Gastrocnemius medialis (tissue), 4 donors: ENCODE measurements at regions not wholly inside any gene's neighbourhood (a gene's known extent, or its start where the extent isn't known, plus 50 kb on each side); places are given as distances from the start of the nearest gene placed in this dataset.

Experiments used
- ATAC-seq, 2 donors: fragments of 150-250 bp; one replicate each; pipeline ENCODE4 v1.9.1; 2016
- DNase-seq, 2 donors: peaks; one replicate each; pipeline ENCODE4 v3.0.0-alpha.2; 2019
- H3K27ac ChIP-seq, 4 donors: fragments of 200-600 bp; sonication (generic); 1 replicate in 1 of 4; 2 replicates in 3 of 4; pipeline ENCODE4 v1.5.1; 2016 to 2018; ENCODE audit warnings: mild to moderate bottlenecking in 2 of 4, moderate library complexity in 1 of 4
- H3K27me3 ChIP-seq, 3 donors: fragments of 200-600 bp; sonication (generic) in 2 of 3; 1 replicate in 1 of 3; 2 replicates in 2 of 3; pipeline versions ENCODE4 v1.5.1 to v1.6.0; 2016 to 2019; ENCODE audit warnings: mild to moderate bottlenecking in 1 of 3, moderate library complexity in 1 of 3
- H3K36me3 ChIP-seq, 2 donors: fragments of 200-600 bp; sonication (generic) in 1 of 2; one replicate each; pipeline ENCODE4 v1.5.1; 2017 to 2018
- H3K4me1 ChIP-seq, 2 donors: fragments of 200-600 bp; sonication (generic) in 1 of 2; one replicate each; pipeline ENCODE4 v1.5.1; 2016 to 2017; ENCODE audit warnings: mild to moderate bottlenecking in 2 of 2
- H3K4me3 ChIP-seq, 4 donors: fragments of 200-600 bp; sonication (generic) in 3 of 4; 1 replicate in 1 of 4; 2 replicates in 3 of 4; pipeline ENCODE4 v1.5.1; 2016 to 2019; ENCODE audit warnings: mild to moderate bottlenecking in 2 of 4
- H3K9me3 ChIP-seq, 3 donors: fragments of 200-600 bp; sonication (generic) in 2 of 3; 1 replicate in 1 of 3; 2 replicates in 2 of 3; pipeline ENCODE4 v1.5.1; 2016 to 2019
- POLR2A ChIP-seq, 2 donors: fragments of 450-650 bp; IDR thresholded peaks; one replicate each; pipeline ENCODE4 v1.6.1; 2017; ENCODE audit warnings: antibody characterized with exemption in 2 of 2, mild to moderate bottlenecking in 2 of 2, moderate library complexity in 2 of 2
- in situ Hi-C, 4 donors: fragments of 200-750 bp; cut with MboI; loops; one replicate each; pipeline versions ENCODE4 v1.15.0 to v1.8.0; 2017; ENCODE audit warnings: low sequenced_read_pairs in 4 of 4
- intact Hi-C: fragments of 100-400 bp; cut with DNase I; formaldehyde crosslinking; loops from one replicate; pipeline ENCODE4 v1.15.1; 2023; ENCODE audit warnings: low total_unique reads
- TF ChIP-seq, protein P1 (sequence below), 5 experiments: fragments of 450-650 bp in 3 of 5; fragments of 200-600 bp in 2 of 5; sonication (generic) in 2 of 5; IDR thresholded peaks in 4 of 5; conservative IDR thresholded peaks in 1 of 5; 1 replicate in 4 of 5; 2 replicates in 1 of 5; pipeline ENCODE4 v1.5.1; 2016 to 2019; ENCODE audit warnings: antibody characterized with exemption in 5 of 5, mild to moderate bottlenecking in 3 of 5, moderate library complexity in 3 of 5

GRCh38 chr20:11114382-11114781 lies 440.6 kb upstream of the JAG1 start:
- TF ChIP-seq, protein P1, sequence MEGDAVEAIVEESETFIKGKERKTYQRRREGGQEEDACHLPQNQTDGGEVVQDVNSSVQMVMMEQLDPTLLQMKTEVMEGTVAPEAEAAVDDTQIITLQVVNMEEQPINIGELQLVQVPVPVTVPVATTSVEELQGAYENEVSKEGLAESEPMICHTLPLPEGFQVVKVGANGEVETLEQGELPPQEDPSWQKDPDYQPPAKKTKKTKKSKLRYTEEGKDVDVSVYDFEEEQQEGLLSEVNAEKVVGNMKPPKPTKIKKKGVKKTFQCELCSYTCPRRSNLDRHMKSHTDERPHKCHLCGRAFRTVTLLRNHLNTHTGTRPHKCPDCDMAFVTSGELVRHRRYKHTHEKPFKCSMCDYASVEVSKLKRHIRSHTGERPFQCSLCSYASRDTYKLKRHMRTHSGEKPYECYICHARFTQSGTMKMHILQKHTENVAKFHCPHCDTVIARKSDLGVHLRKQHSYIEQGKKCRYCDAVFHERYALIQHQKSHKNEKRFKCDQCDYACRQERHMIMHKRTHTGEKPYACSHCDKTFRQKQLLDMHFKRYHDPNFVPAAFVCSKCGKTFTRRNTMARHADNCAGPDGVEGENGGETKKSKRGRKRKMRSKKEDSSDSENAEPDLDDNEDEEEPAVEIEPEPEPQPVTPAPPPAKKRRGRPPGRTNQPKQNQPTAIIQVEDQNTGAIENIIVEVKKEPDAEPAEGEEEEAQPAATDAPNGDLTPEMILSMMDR (IDR thresholded peaks at IDR 0.05 in 4 of 5, conservative IDR thresholded peaks at IDR 0.05 in 1 of 5) = no peak
- no peak for TF ChIP-seq POLR2A (IDR thresholded peaks at IDR 0.05)
- no peak for DNase-seq
- no peak overlapping the region for H3K27ac ChIP-seq
- in situ Hi-C loops = no loop called here
- H3K4me1 ChIP-seq = no peaks in the 10 kb centered on the region
- no peaks in the 10 kb centered on the region for H3K9me3 ChIP-seq
- no peak for ATAC-seq
- no peak overlapping the region for H3K4me3 ChIP-seq
- H3K27me3 ChIP-seq = no peaks in the 10 kb centered on the region
- intact Hi-C loops = no loop called here
- no peaks in the 10 kb centered on the region for H3K36me3 ChIP-seq

GRCh38 chr20:11117808-11118528 lies 444.2 kb upstream of the JAG1 start:
- no peak for TF ChIP-seq POLR2A (IDR thresholded peaks at IDR 0.05)
- TF ChIP-seq, protein P1 (IDR thresholded peaks at IDR 0.05 in 4 of 5, conservative IDR thresholded peaks at IDR 0.05 in 1 of 5) = no peak
- H3K9me3 ChIP-seq = no peaks in the 10 kb centered on the region
- H3K4me3 ChIP-seq = no peak overlapping the region
- no peaks in the 10 kb centered on the region for H3K27me3 ChIP-seq
- no peak overlapping the region for H3K27ac ChIP-seq
- no peaks in the 10 kb centered on the region for H3K36me3 ChIP-seq
- intact Hi-C loops = no loop called here
- in situ Hi-C loops = no loop called here
- ATAC-seq (no peak), DNase-seq (no peak)
- H3K4me1 ChIP-seq = no peaks in the 10 kb centered on the region

DNA sequence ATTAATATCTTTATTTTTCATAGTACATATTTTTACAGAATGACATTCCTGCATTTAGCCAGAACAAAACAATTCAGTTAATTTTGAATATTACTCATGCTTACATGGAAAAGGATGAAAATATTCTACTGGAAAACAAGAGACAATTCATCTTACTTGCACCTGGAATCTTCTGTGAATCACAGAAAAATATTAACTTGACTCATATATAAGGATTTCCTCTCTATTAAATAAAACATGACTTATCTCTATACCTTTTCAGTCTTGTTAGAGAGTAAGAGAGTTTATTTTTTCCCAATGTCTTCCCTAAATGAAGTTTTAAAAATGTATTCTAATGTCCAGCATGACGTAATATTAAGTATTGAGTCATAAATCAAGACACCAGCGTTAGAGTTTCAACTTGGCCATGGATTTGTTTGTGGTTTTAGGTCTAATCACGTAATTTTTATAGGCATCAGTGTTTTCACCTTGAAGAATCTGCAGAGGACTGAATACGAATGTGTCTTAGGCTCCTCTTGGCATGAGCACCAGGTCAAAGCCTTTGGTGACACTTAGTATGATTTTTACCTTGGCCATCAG lies 445.1 kb upstream of the JAG1 start:
- no peak overlapping the region for H3K27ac ChIP-seq
- H3K9me3 ChIP-seq = no peaks in the 10 kb centered on the region
- DNase-seq (no peak), ATAC-seq (no peak)
- TF ChIP-seq POLR2A (IDR thresholded peaks at IDR 0.05) = no peak
- TF ChIP-seq, protein P1 (IDR thresholded peaks at IDR 0.05 in 4 of 5, conservative IDR thresholded peaks at IDR 0.05 in 1 of 5) = no peak
- H3K27me3 ChIP-seq = no peaks in the 10 kb centered on the region
- in situ Hi-C loops (no loop called here), intact Hi-C loops (no loop called here)
- H3K4me1 ChIP-seq = no peaks in the 10 kb centered on the region
- H3K4me3 ChIP-seq = no peak overlapping the region
- H3K36me3 ChIP-seq = no peaks in the 10 kb centered on the region

- Histone ChIP-seq H3K27me3 (no peaks in the 10 kb centered on the region), H3K4me1 (no peaks in the 10 kb centered on the region), H3K36me3 (no peaks in the 10 kb centered on the region), H3K4me3 (no peak overlapping the region), H3K27ac (no peak overlapping the region), H3K9me3 (no peaks in the 10 kb centered on the region)
- ATAC-seq (no peak), DNase-seq (no peak)
- intact Hi-C loops = no loop called here
- TF ChIP-seq, protein P1 (IDR thresholded peaks at IDR 0.05 in 4 of 5, conservative IDR thresholded peaks at IDR 0.05 in 1 of 5) = no peak
- TF ChIP-seq POLR2A (IDR thresholded peaks at IDR 0.05) = no peak
- in situ Hi-C loops = no loop called here
Measured at GRCh38 chr20:11119573-11119972, 445.8 kb upstream of the JAG1 start.
